H9 (cell line): ENCODE measurements at regions not wholly inside any gene's neighbourhood (a gene's known extent, or its start where the extent isn't known, plus 50 kb on each side); places are given as distances from the start of the nearest gene placed in this dataset.

Experiments
- DNase-seq: peaks from one replicate; pipeline ENCODE4 v3.0.0-alpha.2; 2017
- H2AFZ ChIP-seq: one replicate; pipeline ENCODE4 v1.6.1; 2013; ENCODE audit warnings: mild to moderate bottlenecking, low read length, control low read depth, moderate library complexity
- H2AK5ac ChIP-seq: 2 replicates; pipeline ENCODE4 v1.6.1; 2013; ENCODE audit warnings: low read length, control low read depth, mixed read lengths; ENCODE audit not compliant: insufficient read length
- H2BK120ac ChIP-seq: one replicate; pipeline ENCODE4 v1.6.1; 2013; ENCODE audit warnings: low read depth, mild to moderate bottlenecking, low read length, control low read depth, inconsistent platforms; ENCODE audit not compliant: poor library complexity, severe bottlenecking
- H2BK12ac ChIP-seq: 2 replicates; pipeline ENCODE4 v1.6.1; 2013; ENCODE audit warnings: low read length, control low read depth, mixed read lengths, low read depth; ENCODE audit not compliant: insufficient read length
- H2BK15ac ChIP-seq: 2 replicates; pipeline ENCODE4 v1.6.1; 2013; ENCODE audit warnings: low read depth, low read length, control low read depth
- H2BK20ac ChIP-seq: one replicate; pipeline ENCODE4 v1.6.1; 2013; ENCODE audit warnings: low read depth, mild to moderate bottlenecking, low read length, control low read depth, inconsistent platforms; ENCODE audit not compliant: poor library complexity, severe bottlenecking
- H2BK5ac ChIP-seq: 2 replicates; pipeline ENCODE4 v1.6.1; 2013; ENCODE audit warnings: low read length, control low read depth, mixed read lengths; ENCODE audit not compliant: insufficient read length
- H3K14ac ChIP-seq: 2 replicates; pipeline ENCODE4 v1.6.1; 2013; ENCODE audit warnings: low read length, control low read depth; ENCODE audit not compliant: insufficient read depth
- H3K18ac ChIP-seq: 2 replicates; pipeline ENCODE4 v1.6.1; 2013; ENCODE audit warnings: low read depth, mild to moderate bottlenecking, mixed read lengths, low read length, control low read depth; ENCODE audit not compliant: insufficient read length
- H3K23ac ChIP-seq: 2 replicates; pipeline ENCODE4 v1.6.1; 2013; ENCODE audit warnings: low read length, control low read depth, mixed read lengths, low read depth; ENCODE audit not compliant: insufficient read length
- H3K23me2 ChIP-seq: 2 replicates; pipeline ENCODE4 v1.6.1; 2013; ENCODE audit warnings: low read depth, mild to moderate bottlenecking, mixed read lengths, low read length, control low read depth; ENCODE audit not compliant: insufficient read length, poor library complexity, severe bottlenecking
- H3K27ac ChIP-seq: 2 replicates; pipeline ENCODE4 v1.5.1; 2013; ENCODE audit warnings: low read length, control low read depth, mixed read lengths, low read depth; ENCODE audit not compliant: insufficient read length
- H3K27me3 ChIP-seq: 2 replicates; pipeline ENCODE4 v1.6.1; 2013; ENCODE audit warnings: low read length, control low read depth, inconsistent platforms; ENCODE audit not compliant: insufficient read depth
- H3K4ac ChIP-seq: 2 replicates; pipeline ENCODE4 v1.6.1; 2013; ENCODE audit warnings: low read depth, mild to moderate bottlenecking, control low read depth, inconsistent platforms, low read length, moderate library complexity
- H3K4me1 ChIP-seq: 2 replicates; pipeline ENCODE4 v1.6.1; 2013; ENCODE audit warnings: low read length, control low read depth, inconsistent platforms; ENCODE audit not compliant: insufficient read depth
- H3K4me2 ChIP-seq: 2 replicates; pipeline ENCODE4 v1.6.1; 2013; ENCODE audit warnings: low read length, control low read depth, mixed read lengths; ENCODE audit not compliant: insufficient read length, insufficient read depth
- H3K56ac ChIP-seq: 2 replicates; pipeline ENCODE4 v1.6.1; 2013; ENCODE audit warnings: low read depth, mild to moderate bottlenecking, mixed read lengths, low read length, control low read depth; ENCODE audit not compliant: insufficient read length
- H3K79me1 ChIP-seq: 2 replicates; pipeline ENCODE4 v1.6.1; 2013; ENCODE audit warnings: low read depth, mild to moderate bottlenecking, moderate library complexity, low read length, control low read depth, inconsistent platforms; ENCODE audit not compliant: insufficient read depth, poor library complexity, severe bottlenecking
- H3K79me2 ChIP-seq: 2 replicates; pipeline ENCODE4 v1.6.1; 2013; ENCODE audit warnings: low read length, control low read depth, inconsistent platforms; ENCODE audit not compliant: insufficient read depth
- H3K9ac ChIP-seq: 2 replicates; pipeline ENCODE4 v1.6.1; 2013; ENCODE audit warnings: low read length, control low read depth, mixed read lengths; ENCODE audit not compliant: insufficient read length; ENCODE audit errors: extremely low read depth
- H3K9me3 ChIP-seq: one replicate; pipeline ENCODE4 v1.6.1; 2013; ENCODE audit warnings: low read depth, low read length, inconsistent platforms; ENCODE audit not compliant: control insufficient read depth
- H3T11ph ChIP-seq: one replicate; pipeline ENCODE4 v1.6.1; 2013; ENCODE audit warnings: mild to moderate bottlenecking, low read length, control low read depth, inconsistent platforms
- H4K20me1 ChIP-seq: one replicate; pipeline ENCODE4 v1.6.1; 2013; ENCODE audit not compliant: control insufficient read depth, insufficient read length, insufficient read depth
- H4K5ac ChIP-seq: 2 replicates; pipeline ENCODE4 v1.6.1; 2013; ENCODE audit warnings: low read depth, mild to moderate bottlenecking, mixed read lengths, low read length, control low read depth; ENCODE audit not compliant: insufficient read length
- H4K8ac ChIP-seq: replicated peaks from 2 replicates; pipeline ENCODE4 v1.6.1; 2013; ENCODE audit warnings: low read length, control low read depth, mixed read lengths, low read depth; ENCODE audit not compliant: insufficient read length
- H4K91ac ChIP-seq: 2 replicates; pipeline ENCODE4 v1.6.1; 2013; ENCODE audit warnings: low read depth, mild to moderate bottlenecking, moderate library complexity, mixed read lengths, low read length, control low read depth; ENCODE audit not compliant: insufficient read length
- H3K27ac Mint-ChIP-seq, 3 experiments: 2 replicates in 2 of 3; 3 replicates in 1 of 3; pipeline ENCODE4 v1.8.0; 2020 to 2021; ENCODE audit warnings: mixed read lengths in 3 of 3, mild to moderate bottlenecking in 1 of 3, moderate library complexity in 1 of 3
- H3K27me3 Mint-ChIP-seq: 2 replicates; pipeline ENCODE4 v1.8.0; 2021; ENCODE audit warnings: low read depth, mild to moderate bottlenecking, moderate library complexity, mixed read lengths
- H3K36me3 Mint-ChIP-seq, 3 experiments: 2 replicates in 2 of 3; 3 replicates in 1 of 3; pipeline ENCODE4 v1.8.0; 2020 to 2021; ENCODE audit warnings: low read depth in 3 of 3, mixed read lengths in 3 of 3; ENCODE audit not compliant: insufficient read depth in 1 of 3
- H3K4me1 Mint-ChIP-seq, 2 experiments: 2 replicates each; pipeline ENCODE4 v1.8.0; 2020; ENCODE audit warnings: mixed read lengths in 2 of 2
- H3K4me3 Mint-ChIP-seq, 2 experiments: 2 replicates in 1 of 2; 3 replicates in 1 of 2; pipeline ENCODE4 v1.8.0; 2020 to 2021; ENCODE audit warnings: mild to moderate bottlenecking in 2 of 2, mixed read lengths in 2 of 2, moderate library complexity in 1 of 2
- H3K9me3 Mint-ChIP-seq, 2 experiments: 2 replicates in 1 of 2; 3 replicates in 1 of 2; pipeline ENCODE4 v1.8.0; 2020; ENCODE audit warnings: mild to moderate bottlenecking in 2 of 2, mixed read lengths in 2 of 2, moderate library complexity in 1 of 2
- CTCF ChIP-seq: fragments of 200-600 bp; sonication (generic); conservative IDR thresholded peaks from 3 replicates; pipeline ENCODE4 v1.8.0; 2021; ENCODE audit warnings: antibody characterized with exemption, mild to moderate bottlenecking
- WGBS: extraction: QIAGEN DNeasy Blood & Tissue Kit; methylation state at CpG from one replicate; pipeline ENCODE4 v1.1.7; 2013; ENCODE audit warnings: missing lambda C conversion rate, low lambda C conversion rate, mixed read lengths; ENCODE audit not compliant: insufficient read length; ENCODE audit errors: extremely low coverage; 5-methylcytosine and 5-hydroxymethylcytosine counted together

DNA sequence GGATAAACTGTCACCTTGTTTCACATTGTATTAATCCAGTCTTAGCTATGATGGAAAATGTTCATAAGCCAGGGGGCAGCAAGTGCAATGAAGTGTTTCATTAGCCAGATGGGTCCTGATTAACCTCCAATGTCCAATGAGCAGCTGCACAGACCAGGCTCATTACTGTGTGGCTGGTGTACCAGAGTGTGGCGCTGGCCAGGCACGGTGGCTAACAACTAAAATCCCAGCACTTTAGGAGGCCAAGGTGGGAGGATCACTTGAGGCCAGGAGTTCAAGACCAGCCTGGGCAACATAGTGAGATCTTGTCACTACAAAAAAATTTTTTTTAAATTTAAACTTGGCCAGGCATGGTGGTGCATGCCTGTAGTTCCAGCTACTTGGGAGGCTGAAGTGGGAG, 201.7 kb upstream of the FOXQ1 start:
- no CpG with 5 or more reads among the region's 2 CpGs for WGBS
- Histone ChIP-seq H4K20me1 (no peaks in the 10 kb centered on the region), H3K79me2 (no peaks in the 10 kb centered on the region), H3K4me1 (peaks cover 3% of the 10 kb centered on the region; the same call in 1 of the 2 replicates), H4K8ac (no peak overlapping the region), H3K79me1 (no peaks in the 10 kb centered on the region), H3K9ac (no peak overlapping the region), H2BK15ac (no peak overlapping the region), H3K14ac (no peak overlapping the region), H4K5ac (no peak overlapping the region), H2BK12ac (no peak overlapping the region), H4K91ac (no peak overlapping the region), H3K23ac (no peak overlapping the region), H3K27me3 (peaks cover 27% of the 10 kb centered on the region), H2BK20ac (no peak overlapping the region), H2BK120ac (no peak overlapping the region), H3K9me3 (no peaks in the 10 kb centered on the region), H2BK5ac (no peak overlapping the region), H3K27ac (no peak overlapping the region), H3K18ac (no peak overlapping the region), H3T11ph (no peak overlapping the region), H3K4me2 (no peak overlapping the region), H3K4ac (no peak overlapping the region), H3K23me2 (no peaks in the 10 kb centered on the region), H2AFZ (no peak overlapping the region), H3K56ac (no peak overlapping the region), H2AK5ac (no peak overlapping the region)
- peaks cover 0 to 21% (median 10%) of the 10 kb centered on the region in 3 experiments; a peak in 6 of 7 replicates for H3K36me3 Mint-ChIP-seq
- H3K4me3 Mint-ChIP-seq: no peak overlapping the region
- no peak for TF ChIP-seq CTCF
- H3K4me1 Mint-ChIP-seq: peaks cover 7% of the 10 kb centered on the region in 2 experiments
- H3K27ac Mint-ChIP-seq: no peak overlapping the region
- H3K27me3 Mint-ChIP-seq: peaks cover 87% of the 10 kb centered on the region
- peaks cover 21 to 25% of the 10 kb centered on the region in 2 experiments for H3K9me3 Mint-ChIP-seq
- no peak for DNase-seq
